Fibroblast of skin of right biceps (primary cell): ENCODE measurements at regions not wholly inside any gene's neighbourhood (a gene's known extent, or its start where the extent isn't known, plus 50 kb on each side); places are given as distances from the start of the nearest gene placed in this dataset.

Experiments
- DNase-seq: peaks from one replicate; pipeline ENCODE4 v3.0.0-alpha.2; 2013

DNA sequence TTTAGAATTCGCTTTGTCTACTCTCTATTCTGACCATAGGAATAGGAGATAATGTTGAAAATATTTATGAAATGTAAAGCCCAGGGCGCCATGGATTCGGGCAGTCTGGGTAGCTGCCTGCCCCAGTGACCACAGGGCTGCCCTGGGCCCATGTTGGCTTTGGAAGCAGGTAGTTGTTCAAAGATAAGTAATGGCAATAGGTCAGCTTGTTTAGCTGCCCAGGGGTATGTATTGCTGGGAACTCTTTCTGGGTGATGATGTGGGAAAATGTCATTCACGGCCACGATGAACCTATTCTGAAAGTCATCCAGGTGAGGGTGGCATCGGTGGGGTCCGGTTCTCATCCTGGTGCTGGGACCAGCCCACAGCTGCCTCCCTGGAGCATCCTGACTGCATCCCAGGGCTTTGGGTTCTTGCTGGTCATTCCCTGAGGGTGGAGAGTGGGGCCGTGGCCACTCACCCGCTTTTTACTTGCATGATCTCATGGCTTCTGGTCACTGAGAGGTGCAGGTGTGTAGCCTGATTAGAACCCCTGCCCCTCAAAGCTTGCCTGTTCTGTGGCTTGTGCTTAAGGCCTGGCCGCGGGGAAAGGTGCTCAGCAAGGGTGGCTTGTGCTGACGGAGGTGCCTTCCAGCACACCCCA, 102.8 kb downstream of the ERMARD start:
- no peak for DNase-seq

DNA sequence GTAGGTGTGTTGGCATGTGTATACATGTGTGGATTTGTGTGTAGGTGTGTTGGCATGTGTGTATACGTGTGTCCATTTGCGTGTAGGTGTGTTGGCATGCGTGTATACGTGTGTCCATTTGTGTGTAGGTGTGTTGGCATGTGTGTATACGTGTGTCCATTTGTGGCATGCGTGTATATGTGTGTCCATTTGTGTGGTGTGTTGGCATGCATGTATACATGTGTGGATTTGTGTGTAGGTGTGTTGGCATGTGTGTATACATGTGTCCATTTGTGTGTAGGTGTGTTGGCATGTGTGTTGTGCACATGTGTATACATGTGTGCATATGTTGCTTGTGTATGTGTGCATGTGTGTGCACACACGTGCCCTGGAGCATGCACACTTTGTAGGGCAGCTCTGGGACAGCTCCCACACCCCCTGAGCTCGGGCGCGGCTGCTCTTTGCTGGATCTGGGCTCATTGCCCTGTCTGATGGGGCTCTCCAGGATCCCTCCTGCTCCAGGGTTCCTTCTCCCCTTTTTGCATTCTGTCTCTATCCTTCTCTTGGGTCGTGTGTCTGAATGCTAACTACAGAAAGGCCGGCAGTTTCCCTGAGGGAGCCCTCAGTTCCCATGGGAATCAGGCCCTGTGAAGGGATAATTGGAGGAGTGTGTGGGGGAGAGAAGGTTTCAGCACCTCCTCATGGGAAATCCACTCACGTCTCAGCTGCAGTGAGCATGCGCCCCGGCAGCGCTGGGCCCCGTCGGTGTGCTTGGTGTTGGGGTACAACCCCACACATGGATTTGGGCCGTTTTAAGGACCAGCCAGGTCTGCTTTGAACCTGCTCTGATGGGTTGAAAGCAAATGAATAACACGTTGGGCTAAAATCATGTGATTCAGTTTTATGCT, 102.0 kb downstream of the ERMARD start:
- DNase-seq = no peak

DNA sequence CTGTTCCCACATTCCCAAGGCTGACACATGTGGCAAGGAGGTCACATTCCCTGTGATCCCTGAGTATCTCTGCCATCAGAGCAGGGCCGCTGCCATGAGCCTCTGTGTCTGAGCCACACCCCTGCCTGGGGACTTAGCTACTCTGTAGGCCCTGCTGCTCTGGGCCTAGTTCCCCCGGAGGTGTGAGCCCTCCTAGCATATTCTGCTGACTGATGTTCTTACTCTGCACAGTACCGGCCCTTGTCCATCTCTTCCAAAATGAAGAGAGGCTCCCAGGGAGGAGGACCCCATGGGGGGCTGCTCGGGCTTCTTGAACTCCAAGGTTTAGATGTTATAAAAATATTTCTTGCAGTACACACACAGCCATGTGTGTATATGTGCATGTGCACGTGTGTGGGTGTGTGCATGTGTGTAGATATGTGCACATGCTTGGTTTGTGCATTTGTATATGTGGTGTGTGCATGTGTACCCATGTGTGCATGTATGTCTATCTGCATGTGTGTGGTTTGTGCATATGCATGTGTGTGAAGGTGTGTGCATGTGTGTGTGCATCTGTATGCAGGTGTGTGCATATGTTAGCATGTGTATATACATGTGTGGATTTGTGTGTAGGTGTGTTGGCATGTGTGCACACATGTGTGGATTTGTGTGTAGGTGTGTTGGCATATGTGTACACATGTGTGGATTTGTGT, 101.2 kb downstream of the ERMARD start:
- no peak for DNase-seq

DNA sequence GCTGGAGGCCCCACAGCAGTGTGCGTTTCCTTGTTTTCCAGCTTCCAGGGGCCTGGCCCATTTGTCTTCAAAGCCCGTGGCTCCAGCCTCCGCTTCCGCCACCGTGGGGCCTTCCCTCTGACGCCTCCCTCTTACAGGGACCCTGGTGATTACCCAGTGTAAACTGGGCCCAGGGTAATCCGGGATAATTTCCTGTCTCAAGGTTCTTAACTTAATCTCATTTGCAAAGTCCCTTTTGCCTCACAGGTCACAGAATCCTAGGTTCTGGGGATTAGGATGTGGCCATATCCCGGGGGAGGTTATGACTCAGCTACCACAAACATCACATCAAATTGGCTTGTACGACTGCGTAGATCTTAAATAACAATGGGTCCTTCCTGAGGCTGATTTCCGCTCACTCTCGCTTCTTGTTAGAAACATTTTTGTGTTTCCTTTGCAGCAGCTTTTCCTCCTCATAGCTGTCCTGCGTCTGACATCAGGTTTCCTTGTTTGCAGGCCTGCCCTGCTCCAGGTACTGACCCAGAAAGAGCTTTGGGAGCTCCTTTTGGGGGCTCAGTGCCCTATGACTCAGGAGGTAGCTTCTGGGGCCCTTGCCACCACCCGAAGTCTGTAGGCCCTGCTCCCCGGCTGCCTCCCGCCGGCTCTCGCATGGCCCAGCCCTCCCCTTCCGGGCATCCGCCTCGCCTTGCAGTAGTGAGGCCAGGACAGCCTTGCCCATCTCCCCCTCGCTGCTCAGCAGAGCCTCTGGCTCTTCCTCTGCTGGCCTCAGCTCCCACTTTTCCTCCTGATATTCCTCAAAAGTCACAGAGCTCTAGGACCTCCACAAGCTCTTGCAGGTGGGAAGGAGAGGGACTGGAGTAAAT, 100.5 kb downstream of the ERMARD start:
- peak; percentile 3 for DNase-seq

DNA sequence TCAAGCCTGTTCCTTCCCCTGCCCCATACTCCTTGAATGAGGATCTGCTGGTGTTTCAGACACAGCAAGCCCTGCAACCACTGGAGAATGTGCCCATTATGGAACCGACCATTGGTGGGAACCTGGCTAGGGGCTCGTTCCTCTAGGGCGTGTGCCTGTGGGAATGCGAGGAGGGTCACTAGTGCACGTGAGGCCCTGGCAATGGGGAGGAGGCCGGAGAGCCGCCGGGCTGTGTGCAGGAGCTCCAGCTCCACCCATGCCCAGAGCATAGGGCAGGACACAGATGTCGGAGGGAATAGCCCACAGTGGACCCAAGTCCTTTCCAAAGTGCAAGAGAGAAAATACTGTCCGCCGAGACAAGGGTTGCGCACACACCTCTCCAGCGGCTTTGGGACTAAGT, 99.3 kb downstream of the ERMARD start:
- no peak for DNase-seq

DNA sequence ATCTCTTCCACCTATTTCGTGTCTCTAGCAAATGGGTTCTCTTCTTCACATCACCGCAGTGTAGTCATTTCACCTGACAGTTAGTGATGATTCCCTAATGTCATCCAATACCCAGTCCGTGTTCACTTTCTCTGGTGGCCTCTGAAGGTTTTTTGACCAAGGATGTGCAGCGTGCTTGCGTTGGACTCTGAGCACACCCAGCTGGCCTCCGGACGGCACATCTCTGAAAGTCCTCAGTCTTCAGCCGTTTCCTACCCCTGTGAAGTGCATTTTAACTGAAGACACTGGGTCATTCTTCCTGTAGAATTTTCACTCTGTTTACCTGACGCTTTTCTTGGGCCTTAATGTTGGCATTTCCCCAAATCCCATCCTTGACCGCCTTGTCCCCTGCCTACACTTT, 98.7 kb downstream of the ERMARD start:
- no peak for DNase-seq

DNA sequence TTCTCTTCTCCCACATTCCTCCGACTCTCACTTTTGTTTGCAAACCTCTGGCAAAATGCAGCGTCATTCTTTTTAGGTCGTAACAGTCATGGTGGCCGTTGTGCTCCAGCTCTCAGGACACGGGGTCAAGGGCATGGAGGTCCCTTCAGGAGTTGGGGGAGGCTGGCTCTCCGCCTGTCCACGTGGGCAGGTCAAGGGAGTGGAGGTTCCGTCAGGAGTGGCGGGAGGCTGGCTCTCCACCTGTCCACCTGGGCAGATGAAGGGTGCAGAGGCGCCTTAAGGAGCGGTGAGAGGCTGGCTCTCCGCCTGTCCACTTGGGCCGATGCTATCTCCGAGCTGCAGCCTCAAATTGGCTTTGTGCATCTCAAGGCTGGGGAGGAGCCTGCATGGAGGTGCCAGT, 98.0 kb downstream of the ERMARD start:
- no peak for DNase-seq

DNA sequence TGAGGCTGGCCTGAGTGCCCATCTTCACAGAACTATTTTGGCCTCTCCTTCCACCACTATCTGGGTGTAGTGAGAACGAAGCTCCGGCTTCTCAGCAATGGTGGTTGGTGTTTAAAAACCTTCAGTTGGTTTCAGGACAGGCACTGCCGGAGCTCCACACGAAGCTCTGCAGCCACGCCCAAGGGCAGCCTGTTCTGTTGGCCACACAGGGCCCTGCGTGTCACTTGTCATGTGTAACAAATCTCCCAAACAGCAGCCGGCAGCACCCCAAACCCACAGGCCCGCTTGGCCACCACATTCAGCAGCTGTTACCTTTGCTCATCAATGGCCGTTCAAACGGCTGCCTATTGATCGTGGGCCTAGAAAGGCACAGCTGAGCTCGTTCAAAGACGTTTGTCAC, 97.5 kb downstream of the ERMARD start:
- DNase-seq = no peak

DNA sequence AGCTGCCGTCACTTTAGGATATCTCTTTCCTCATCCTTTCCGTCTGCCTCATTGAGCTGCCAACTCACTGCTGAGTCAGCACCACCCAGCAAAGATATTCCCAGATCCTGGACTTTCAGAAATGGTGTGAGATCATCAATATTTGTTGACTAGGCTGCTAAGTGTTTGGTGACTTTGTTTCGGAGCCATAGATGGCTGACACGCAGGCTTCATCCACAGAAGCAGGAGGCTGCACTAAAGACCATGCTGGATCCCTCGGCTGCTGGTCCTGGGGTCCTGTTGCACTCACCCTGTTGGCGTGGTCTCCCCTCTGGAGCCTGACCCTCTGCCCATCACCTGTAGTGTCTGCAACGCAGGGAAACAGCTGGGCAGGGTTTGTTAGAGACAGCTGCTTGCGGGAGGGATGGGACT, 96.5 kb downstream of the ERMARD start:
- peak; percentile 7 for DNase-seq

DNA sequence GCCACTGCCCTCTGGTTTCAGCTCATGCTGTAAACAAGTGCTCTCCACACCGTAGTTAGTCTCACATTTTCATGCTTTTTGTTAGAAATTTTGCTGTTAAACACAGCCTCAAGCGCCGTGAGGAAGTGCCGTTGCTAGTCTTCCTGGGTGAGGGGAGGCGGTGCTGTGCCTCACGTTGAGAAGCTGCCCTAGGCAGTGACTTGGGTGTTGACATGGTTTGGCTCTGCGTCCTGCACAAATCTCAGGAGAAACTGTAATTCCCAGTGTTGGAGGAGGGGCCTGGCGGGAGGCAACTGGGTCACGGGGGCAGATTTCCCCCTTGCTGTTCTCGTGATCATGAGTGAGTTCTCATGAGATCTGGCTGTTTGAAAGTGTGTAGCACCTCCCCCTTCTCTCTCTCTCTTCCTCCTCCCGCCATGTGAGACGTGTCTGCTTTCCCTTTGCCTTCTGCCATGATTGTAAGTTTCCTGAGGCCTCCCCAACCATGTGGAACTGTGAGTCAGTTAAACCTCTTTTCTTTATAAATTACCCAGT, 95.8 kb downstream of the ERMARD start:
- no peak for DNase-seq

DNA sequence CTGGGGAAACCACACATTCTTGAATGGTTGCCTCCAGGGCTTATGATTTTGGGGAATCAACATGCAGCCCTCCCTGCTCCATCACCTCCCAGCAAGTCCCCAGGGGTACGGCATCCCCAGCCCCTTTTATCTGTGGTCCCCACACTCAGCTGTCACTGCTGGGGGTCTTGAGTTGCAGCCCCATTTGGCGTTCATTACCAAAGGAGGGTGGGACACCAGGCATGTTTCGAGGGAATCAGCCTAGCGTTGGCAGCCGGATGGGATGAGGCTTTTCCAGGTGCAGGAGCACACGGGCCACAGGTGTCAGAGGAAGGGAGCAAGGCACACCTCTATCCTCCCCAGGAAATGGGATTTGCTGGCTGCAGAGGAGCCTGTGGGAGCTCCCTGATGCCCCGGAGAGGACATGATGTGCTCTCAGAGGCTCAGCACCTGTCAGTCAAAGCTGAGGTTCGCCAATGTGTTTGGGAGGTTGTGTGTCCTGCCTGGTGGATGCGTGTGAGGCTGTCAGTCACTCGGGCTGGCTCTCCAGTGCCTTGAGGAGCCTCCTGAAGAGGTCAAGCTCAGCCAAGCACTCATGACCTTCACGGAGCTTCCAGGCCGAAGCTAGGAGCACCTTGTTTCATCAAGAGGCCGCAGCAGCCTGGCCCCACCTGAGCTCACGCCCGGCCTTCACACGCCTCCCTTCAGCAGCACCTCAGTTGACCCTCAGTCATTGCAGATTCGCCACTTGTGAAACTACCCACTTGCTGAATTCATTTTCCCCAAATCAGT, 95.0 kb downstream of the ERMARD start:
- no peak for DNase-seq

DNA sequence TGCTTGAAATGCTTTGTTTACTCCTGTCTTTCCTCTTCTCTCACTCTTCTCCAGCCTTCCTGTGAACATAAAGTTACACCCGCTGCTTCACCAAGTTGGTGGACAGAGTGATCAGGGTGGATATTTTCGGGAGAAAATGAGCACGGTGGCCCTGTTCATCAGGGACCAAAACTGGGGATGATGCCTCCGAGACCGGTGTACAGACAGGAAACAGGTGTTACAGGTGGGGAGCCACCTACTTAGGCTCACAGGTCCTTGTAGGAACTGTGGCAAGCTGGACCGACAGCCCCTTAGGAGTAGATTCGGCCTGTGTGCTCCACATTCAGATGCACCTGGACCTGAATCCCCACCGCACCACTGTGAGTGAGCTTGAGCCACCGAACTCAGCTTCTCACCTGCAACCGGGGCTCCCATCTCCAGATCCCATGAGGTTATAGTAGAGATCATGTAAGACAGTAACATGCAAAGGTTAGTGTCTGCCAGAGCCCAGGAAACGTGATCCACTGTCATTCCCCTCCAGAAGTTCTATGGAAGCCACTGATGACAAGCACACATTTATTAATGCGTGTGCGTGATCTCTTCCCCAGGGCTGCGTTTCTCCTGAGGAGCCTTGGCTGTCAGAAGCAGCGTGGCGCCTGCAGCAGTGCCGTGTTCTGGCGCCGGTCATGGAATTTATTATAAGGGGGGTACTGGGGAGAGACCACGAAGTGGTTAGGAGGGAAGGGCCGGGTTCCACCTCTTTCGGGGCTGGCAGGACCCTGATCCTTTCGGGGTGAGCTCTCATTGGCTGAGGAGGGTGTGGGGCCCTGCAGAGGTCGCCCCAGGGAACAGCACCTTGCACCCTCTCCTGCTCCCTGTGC, 94.2 kb downstream of the ERMARD start:
- DNase-seq = no peak

DNA sequence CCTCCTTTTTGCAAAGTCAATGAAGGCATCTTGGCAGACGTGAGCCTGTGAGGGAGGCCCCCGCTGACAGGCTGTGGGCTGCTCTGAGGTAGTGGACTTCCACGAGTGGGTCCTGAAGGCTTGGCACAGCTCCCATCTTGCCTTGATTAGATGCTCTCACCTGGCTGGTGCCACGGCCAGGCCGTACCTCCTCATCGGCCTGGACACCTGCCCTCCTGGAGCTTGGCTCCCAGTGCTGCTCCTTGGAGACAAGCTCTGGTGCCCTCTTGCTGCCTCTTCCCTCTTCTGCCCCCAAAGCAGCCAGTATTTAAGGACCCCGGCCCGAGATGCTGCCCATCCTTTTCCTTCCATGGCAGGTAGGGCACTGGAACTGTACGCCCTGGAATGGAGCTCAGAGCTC, 93.5 kb downstream of the ERMARD start:
- DNase-seq = no peak

DNA sequence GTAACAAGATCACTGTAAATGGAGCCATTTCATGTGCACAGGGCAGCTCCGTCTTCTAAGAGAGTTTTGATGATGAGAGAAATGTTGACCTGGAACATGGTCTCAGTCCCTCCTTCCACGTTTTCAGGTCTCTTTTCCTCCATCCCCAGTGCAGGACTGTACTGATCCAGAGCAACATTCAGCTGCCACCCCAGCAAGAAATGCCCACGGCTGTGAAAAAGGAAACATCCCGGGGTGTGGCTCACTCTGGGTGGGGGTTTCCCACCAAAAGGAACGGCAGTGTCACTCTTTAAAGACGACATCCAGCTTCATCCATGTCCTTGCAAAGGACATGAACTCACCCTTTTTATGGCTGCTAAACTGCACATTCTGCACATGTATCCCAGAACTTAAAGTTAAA, 92.6 kb downstream of the ERMARD start:
- DNase-seq = no peak

DNA sequence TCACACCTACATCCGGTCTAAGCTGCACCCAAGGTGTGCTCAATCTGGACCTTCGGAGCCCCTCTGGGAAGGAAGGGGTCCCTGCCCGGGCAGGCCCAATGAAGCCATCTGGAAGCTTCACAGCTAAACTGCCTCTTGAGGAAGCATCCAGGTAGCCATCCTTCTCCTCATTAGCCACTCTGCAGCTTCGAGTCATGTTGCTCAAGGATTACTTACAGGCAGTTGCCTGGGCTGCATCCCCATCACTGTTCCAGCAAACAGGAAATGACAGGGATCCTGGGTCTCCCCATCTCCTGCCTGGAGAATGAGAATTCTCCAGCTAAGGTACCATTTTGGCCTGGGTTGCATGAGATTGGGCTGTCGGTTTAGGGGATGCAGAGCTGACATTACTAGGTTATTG, 91.7 kb downstream of the ERMARD start:
- no peak for DNase-seq

DNA sequence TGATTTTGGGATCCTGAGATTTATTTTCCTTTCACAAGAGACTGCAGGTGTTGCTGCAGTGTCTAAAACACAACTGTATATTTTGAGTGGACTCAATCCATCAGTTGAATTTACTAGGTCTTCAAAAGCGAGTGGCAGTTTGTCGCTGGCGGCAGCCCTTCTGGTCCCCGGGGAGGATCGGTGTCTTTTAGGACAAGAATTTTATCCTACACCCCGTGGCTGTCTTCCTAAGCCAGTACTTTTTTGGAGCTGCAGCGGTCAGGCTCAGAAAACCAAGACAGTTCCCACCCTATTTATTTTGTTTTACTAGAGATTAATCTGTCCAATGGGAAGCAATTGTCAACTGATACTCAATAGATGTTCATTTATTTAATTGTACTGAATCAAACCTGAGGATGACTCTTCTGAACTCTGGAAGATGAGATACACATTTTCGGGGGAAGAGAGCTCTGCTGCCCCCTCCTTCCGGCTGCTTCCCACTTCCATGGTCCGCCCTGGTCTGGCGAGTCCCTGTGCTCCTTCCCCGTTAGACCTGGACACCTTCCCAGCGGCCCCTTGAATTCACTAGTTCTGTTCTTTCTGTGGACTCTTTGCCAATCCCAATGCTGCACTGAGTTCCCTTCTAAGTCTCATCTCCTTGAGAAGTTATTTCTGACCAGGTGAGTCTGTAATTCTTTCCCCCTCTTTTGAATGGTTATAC, 90.6 kb downstream of the ERMARD start:
- DNase-seq = no peak

DNA sequence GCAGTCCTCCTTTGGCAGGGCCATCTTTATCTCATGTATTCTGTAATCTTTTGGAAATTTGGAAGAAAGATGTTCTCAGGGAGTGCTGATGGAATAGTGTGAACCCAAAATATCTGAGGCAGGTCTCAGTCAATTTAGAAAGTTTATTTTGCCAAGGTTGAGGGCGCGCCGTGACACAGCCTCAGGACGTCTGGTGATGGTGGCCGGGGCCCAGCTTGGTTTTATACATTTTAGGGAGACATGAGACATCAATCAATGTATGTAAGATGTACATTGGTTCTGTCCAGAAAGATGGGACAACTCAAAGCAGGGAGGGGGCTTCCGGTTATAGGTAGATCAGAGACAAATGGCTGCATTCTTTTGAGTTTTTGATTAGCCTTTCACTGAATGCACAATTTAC, 89.8 kb downstream of the ERMARD start:
- DNase-seq = no peak

DNA sequence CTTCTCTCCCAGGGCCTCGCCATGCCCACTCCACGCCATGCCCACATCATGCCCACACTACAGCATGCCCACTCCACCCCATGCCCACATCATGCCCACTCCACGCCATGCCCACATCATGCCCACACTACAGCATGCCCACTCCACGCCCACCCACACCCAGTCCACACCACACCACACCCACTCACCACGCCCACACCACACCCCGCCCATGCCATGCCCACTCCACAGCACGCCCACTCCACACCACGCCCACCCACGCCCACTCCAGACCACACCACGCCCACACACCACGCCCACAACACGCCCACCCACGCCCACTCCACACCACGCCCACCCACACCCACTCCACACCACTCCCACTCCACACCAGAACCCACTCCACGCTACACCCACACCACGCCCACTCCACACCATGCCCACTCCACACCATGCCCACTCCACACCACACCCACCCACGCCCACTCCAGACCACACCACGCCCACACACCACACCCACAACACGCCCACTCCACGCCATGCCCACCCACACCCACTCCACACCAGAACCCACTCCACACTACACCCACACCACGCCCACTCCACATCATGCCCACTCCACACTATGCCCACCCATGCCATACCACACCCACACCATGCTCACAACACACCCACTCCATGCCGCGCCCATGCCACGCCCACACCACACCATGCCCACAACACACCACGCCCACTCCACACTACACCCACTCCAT, 88.6 kb downstream of the ERMARD start:
- no peak for DNase-seq

DNA sequence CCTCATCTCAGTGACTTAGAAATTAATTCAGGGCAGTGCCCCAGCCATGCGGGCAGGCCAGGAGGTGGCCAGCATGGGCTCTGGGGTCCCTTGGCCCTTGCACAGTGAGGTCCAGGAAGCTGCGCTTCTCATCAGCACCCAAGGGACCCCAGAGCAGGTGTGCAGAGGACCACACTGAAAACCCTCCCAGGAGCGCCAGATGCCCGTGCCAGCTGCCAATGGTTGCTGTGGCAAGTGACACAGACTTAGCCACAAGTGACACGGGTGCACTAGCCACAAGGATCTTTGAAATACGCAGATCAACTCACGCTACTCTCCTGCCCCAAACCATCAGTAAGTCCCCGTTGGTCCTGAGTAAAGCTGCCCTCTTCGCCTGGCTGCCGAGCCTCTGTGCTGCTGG, 88.1 kb downstream of the ERMARD start:
- DNase-seq = no peak
